ENCODE measurements at regions not wholly inside any gene's neighbourhood (a gene's known extent, or its start where the extent isn't known, plus 50 kb on each side); places are given as distances from the start of the nearest gene placed in this dataset.

DNA sequence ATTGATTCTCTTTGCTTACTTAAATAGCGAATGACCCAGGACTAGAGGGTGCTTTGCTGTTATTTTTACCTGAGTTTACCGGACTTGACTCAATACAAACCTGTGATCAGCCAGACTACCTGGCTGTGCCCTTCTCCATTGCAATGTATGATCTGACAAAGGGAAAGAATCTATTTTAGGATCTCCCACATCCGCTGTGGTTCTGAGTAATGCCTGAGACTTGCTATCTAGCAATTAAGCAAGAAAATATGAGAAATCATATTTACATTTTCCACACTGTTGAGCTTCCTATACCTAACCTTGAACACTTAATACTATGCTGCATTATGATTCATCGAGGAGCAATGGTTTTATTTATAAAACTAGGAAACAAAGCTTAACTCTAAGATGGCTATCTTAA, 215.2 kb downstream of the RAD51AP2 start:
- DNase-seq = no peak

DNA sequence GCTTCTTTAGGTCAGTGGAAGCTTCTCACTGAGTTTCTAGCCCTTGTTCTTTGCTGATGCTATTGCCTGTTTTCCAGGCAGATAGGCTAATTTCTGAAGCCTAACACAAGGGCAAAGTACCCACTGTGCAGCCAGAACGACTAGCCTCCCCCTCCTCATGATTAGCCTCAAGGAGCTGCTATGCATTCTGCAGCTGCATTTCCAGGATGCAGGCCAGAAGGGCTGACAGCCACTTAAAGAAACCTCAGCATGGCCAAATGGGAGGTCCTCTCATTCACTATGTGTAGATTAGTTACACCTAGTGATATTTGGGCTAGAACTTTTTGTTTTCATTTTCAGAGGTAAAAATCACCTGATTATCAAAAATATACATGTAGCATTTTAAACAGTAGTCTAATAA, 216.0 kb downstream of the RAD51AP2 start:
- no peak for DNase-seq

DNA sequence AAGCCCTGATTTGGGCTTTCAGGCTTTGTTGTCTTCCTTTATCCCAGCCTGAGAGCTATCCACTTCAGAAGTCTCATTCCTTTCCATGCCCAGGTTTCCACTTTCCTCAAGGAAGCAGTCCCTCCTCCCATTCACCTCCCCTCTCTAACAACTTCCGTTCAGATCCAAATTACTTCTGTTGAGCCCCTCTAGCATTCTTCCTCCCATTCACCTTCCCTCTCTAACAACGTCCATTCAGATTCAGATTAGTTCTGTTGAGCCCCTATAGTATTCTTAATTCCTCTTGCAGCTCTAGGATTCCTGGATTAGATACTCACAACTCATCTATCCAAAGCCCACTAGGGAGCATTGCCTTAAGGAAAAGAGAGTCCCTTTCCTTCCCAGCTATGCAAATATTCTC, 216.8 kb downstream of the RAD51AP2 start:
- no peak for DNase-seq

DNA sequence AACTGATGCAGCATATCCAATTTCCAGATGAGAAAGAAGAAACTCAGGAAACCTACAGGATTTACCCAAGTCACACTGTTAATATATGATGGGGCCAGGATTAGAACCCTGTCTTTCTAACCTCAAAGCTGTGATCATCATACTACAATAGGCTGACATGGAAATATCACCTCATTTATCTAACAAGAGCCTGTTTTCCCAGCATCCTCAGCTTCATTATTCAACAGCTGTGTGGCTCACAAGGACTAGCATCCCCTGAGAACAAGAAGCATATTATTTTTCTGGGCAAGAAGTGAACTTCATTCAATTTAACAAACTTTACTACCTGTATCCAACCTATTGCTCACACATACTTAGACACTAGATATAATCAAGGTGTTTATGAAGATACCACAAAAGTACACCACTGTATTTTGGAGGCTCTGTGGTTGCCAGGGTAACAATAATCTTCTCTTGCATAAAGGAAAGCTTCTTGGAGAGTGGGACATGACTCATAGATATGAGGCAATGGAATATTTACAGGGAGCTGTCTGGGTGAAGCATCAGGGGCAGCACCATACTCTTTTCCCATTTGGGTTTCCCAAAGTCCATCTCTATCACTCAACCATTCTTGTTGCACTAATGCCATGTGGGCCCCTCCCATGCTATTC, 218.2 kb downstream of the RAD51AP2 start:
- DNase-seq = no peak

DNA sequence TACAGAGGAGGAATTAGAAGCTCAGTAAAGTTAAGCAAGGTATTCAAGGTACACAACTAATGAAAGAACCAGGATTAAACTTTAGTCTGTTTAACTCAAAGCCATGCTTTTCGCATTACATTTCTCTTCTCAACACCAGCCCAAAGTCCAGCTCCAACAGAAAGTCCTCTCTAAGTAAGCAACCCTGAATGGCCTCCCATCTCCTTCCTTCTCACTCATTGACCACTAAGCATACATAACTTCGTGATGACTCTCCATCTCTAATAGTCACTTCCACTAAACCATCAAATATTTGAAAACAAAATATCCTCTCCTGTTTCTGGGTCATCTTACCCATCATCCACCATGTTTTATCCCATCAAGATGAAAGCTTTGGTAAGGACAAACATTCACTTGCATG, 219.8 kb downstream of the RAD51AP2 start:
- DNase-seq = no peak

DNA sequence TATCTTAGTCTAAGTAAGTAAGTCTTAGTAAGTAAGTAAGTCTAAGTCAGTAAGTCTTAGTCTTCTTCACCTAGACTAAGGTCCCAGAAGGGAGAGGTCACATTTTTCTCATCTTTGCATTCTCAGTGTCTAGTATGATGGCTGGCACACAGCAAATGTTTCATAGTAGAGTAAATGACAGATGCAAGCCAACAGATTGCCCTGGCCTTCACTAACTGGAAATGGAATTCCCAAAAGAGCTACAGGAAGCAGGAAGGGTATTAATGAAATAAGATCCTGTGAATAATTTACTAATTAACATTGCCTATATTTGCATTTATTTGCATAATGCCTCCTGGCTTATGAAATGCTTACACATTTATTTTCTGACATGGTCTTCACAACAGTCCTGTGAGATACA, 221.6 kb downstream of the RAD51AP2 start:
- DNase-seq = no peak

DNA sequence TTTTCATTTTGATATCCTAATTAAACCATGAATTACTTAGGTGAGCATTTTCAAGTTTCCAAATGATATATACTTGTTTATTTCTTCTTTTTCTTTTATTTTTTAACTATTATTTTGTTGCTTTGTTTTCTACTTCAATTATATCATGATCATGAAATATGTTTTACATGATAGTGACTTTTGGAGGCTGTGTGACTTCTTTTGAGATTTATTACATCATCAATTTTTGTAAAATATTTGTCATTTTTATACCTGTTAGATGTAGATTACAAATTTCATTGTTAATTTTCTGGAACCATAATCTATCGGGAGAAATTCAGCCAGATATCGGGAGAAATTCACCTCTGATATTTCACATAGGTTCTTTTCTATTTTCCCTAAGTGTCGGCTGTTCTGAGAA, 228.6 kb downstream of the RAD51AP2 start:
- no peak for DNase-seq

DNA sequence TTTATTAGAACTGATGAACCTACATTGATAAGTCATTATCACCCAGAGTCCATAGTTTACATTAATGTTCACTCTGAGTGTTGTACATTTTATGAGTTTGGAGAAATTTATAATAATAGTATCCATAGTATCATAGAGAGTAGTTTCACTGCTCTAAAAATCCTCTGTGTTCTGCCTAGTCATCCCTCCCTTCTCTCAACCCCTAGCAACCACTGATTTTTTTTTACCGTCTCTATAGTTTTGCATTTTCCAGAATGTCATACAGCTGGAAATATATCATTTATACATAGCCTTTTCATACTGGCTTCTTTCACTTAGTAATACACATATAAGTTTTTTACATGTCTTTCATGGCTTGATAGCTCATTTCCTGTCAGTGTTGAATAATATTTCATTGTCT, 231.1 kb downstream of the RAD51AP2 start:
- DNase-seq = no peak

DNA sequence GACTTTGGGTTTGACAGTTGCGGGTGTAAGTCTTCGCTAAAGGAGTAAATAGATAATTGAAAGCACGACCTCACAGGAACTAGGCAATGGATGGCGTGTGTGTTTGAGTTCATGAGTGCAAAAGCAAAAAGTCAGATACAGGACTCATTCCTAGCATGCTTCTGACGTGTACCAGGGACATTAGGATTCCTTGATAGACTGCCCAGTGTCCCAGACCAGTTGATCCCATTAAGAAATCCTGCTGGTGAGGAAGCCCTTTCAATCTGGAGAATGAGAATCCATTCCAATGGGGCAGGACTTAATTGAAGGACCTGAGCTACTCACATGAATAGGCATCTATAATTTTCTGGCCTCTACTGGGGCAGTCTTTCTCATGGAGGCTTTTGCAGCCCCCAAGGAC, 235.4 kb downstream of the RAD51AP2 start:
- DNase-seq = no peak

DNA sequence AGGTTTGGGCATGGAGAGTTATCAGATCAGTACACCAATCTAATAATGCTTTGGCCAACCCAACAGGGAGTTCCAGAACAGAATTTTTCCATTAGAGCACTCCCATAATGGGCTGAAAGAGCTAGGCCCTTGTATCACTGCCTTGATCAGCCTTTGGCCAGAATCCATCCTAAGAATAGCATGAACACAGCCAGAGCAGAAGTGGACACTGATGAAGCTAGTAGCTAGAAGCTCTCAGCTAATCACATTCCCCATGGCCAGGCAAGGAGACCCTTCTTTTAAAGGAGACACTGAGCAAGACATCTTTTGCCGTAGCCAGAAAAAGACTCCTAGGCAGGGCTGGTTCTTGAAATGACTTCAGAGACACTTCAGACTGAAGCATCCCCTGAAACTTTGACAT, 236.0 kb downstream of the RAD51AP2 start:
- DNase-seq = no peak

DNA sequence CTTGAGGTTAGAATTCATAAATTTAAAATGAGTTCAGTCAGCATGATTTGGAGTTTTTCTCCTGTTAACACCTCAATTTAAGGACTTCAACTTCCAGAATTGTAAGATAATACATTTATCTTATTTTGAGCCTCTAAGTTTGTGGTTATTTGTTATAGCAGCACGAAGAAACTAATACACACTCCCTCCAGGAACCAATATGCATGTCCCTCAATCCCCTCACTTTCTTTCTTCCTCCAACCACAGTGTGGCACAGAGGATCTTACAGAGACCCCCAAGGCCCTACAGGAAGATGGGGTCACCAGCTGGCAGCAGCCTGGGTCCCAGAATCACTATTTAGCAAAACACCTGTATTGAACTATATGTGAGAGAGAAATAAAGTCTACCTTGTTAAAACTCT, 242.0 kb downstream of the RAD51AP2 start:
- DNase-seq = no peak

DNA sequence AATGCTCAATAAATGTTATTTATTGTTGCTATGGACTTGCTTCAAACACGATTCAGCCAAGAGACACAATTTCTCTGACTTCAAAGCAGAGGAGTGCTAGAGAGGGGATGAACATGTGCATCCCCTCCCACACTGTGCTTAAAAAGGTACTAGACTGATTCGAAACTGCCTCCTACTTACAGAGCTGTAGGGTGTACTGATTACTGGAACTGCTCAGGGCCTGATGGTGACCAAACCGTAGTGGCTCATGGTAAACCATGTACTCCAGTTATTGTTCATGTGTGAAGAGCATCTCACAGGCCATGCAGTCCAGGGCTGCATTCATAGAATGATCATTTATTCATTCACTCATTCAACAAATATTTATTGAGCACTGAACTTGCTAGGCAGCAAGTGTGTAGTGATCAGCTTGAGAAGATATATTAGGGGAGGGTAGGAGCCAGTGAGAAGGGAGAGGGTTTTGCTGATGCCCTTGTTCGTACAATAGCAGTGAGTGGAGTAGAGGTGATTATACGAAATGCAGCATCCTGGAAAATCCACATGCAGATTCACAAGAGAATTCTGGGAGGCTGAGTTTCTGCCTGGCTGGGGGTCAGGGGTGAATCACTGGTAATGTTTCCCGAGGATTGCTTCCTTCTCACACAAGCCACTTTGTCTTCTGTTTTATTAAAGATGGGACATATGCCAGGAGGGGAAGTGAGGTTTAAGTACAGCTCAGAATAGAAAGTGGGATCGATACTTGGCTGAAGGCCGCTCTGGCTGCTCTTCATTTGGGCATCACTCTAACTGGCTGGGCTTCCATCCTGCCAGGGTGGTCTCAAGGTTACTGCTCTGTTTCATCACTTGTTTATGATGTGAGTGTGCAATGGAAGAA, 245.4 kb downstream of the RAD51AP2 start:
- no peak for DNase-seq

DNA sequence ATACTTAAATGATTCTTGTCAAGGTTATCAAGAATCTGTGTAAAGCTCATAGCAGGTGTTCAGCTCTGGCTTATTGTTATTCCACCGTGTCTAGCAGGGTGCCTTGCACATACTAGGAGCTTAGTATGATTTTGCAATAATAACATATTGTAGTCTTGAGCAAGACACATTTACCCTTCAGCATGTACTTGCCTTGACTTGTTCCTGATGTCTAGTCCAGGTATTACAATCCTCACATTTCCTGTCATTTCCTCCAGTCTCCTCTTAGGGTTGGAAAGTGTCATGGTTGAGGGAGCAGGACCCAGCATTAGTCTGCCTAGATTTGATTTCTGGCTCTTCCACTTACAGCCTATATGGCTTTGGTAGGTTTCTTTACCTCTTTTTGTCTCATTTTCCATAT, 246.1 kb downstream of the RAD51AP2 start:
- DNase-seq = no peak

DNA sequence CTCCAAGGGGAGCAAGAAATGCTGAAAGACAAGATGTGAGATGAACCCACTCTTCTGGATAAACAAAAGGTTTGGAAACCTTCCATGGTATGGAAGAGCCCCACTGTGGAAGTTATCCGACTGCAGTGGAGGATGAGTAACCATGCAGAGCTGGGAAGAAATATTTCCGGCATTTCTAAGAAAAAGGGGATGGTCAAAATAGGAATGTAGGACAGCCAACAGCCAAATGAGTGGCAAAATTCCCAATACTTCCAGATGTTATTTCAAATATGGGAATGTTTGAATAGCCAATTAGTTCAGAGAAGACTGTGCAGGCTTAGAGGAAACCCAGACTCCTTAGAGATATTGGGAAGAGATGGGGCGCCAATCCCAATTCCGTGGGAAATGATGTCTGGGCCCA, 246.8 kb downstream of the RAD51AP2 start:
- no peak for DNase-seq

DNA sequence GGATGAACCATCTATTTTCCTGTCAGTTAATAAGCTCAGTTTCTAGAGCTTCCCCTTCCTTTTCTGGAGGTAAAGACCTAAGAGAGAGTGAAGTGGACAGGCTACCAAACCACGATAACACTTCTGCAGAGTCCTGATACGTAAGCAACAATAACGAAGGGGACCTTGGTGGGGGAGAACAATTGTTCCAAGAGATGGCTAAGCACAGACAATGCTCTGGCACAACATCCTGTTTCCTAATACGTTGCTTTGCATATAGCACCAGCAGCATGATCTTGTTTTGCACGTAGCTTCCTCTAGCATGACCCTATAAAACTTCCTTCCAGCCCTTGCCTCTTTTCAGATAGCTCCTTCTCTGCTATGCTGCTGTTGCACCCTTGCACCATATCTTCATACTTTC, 247.3 kb downstream of the RAD51AP2 start:
- DNase-seq = no peak

DNA sequence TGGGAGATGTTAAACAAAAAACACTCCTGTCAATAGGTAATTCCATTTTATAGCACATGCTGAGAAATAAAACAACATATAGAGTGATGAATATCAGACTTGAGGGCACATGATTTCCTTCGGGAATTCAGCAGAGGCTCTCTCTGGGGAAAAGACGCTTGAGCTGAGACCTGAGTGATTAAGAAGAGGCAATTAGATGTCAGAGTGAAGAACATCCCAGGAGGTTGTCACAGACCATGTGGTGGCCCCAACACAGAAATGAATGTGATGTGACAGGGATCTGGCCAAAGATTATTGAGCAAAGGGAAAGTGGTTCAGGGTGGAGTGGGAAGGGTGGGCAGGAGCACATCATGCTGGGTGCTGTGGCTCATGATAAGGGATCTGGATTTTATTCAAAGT, 254.7 kb downstream of the RAD51AP2 start:
- no peak for DNase-seq

DNA sequence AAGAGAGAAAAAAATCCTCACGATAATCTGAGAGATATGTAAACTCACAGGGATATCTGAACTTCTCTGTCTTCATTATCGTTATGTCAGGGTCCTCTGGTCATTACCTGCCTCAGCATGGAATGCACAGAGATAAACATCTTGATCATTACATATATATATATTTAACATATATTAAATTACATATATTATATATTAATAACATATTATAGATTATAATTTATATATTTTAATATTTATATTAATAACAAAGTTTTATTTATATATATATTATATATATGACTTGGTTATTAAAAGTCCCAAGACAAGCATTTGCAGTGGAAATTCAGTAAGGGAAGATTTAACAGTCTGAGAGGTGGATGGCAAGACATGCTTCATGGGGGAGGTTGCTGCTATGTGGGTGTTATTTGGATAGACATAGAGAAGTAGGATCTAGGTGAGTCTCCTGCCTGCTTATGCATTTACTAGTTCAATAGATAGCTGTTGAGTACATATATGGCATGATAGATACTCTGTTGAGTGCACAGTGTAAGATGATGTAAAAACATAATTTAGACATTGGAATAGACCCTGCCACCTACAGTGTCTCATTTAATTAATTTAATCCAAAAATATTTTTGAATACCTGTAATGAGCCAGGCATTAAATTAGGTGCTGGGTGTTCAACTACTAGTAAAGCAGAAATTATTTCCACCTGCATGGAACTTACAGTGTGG, 255.2 kb downstream of the RAD51AP2 start:
- no peak for DNase-seq

DNA sequence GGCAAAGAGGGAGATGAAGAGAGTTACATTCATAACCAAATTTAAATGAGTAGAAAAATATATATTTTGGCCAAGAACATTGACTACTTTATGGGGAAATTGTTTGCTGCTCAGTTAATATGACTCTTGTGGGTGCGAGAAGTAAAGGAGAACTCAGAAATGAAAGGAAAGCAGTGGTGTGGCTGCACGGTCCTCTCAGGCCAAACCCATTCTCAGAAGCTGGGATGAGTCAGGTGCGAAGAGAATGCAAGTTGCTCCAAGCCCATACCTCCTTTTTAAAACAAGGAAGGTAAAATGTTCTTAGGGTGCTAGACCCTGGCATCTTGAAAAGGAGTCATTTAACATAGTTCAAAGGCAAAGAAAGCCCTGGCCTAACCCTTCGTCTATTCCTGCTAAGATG, 258.6 kb downstream of the RAD51AP2 start:
- no peak for DNase-seq

DNA sequence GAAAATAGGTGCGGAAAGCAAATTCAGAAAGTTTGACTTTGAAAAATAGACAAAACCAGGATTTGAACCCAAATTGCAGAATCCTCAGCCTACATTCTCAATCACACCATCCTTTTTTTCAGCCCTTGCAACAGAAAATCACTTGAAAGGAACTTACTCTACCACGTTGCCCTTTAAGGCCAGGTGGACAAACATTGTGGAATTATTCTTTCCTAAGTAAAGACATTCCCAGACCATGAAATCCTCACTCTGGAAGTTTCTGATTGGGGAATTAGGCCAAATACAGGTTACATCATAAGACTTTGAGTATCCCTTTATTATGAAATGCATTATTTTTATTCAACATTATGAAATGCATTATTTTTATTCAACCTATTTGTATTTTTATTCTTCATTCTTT, 259.4 kb downstream of the RAD51AP2 start:
- no peak for DNase-seq

DNA sequence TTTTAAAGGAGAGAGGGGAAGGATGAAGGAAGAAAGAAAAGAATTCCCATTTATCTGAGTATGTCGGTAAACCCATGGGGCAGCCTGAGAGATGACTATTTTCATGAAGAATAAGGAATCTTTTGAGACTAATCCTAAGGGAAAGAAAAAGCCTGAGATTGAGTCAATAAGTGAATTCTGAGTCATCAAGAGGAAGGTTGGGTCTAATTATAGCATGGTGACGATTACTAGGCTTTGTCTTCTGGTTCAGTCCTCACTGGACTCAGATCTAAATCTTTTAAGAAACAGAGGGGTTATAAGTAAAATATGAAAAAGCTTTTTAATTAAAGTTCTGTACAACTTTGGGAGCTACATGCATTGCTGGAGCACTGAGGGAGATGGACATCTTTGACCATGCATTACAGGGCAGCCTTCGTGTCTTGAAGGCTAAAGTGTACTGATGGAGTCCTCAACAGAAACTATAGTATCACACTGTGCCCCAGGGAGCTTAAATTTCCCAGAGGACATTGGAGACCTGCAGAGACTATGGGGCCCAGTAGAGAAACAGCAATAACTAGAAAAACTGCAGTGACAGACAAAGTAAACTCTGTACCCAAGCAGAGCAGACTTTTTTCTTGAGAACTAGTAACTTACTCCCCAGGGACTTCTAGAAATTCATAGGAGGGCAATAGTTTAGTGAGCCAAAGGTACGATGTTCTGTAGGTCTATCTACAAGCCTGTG, 260.9 kb downstream of the RAD51AP2 start:
- DNase-seq = no peak

DNA sequence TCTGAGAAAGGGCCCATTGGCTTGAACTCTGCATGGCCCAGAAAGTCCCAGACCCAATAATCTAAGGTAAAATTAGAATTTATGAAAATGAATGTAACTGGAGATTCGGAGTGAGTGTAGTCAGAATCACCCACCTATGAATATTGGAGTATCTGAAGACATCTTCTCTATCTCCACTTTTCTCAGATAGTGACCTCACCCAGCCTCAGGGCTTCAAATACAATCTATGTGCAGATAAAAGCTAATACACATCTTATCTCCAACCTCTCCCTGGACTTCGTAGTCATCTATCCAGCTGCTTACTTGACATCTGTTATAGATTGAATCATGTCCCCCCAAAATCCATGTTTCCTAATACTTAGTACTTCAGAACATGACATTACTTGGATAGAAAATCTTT, 263.2 kb downstream of the RAD51AP2 start:
- no peak for DNase-seq

DNA sequence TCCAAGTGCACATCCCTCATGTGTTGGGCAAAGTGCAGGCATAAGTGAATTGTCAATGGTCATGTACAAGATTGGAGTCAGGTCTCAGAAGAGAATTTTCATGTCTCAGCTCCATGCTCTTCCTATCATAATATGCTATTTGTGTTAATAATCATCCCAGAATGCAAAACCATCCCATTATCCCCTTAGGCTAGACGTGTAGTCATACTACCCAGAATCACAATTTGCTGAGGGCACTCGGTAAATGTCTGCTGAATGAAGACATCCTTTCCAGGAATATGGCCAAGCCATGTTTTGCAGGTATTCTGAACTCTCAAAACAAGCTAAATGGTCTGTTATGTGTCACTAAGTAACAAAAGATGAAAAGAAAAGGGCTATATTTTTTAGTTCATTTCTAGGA, 263.8 kb downstream of the RAD51AP2 start:
- no peak for DNase-seq

DNA sequence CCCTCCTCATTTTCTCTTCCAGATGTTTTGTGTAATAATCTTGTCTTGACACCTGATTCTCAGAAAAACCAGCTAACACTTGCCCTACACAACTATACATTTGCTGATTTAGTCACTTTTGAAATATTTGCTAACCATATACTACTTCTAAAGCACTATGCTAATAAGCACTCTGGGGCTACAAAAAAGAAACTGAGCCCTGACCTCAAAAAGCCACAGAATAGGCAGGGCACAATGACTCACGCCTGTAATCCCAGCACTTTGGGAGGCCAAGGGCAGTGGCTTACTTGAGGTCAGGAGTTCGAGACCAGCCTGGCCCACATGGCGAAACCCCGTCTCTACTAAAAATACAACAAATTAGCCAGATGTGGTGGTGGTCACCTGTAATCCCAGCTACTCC, 266.0 kb downstream of the RAD51AP2 start:
- DNase-seq = no peak
